LNCAP (cell line): ENCODE measurements at regions not wholly inside any gene's neighbourhood (a gene's known extent, or its start where the extent isn't known, plus 50 kb on each side); places are given as distances from the start of the nearest gene placed in this dataset.

Experiments used
- TF ChIP-seq, protein P1 (sequence below): fragments of 450-650 bp; IDR thresholded peaks from 2 replicates; pipeline ENCODE4 v1.5.1; 2017; ENCODE audit warnings: mild to moderate bottlenecking

DNA sequence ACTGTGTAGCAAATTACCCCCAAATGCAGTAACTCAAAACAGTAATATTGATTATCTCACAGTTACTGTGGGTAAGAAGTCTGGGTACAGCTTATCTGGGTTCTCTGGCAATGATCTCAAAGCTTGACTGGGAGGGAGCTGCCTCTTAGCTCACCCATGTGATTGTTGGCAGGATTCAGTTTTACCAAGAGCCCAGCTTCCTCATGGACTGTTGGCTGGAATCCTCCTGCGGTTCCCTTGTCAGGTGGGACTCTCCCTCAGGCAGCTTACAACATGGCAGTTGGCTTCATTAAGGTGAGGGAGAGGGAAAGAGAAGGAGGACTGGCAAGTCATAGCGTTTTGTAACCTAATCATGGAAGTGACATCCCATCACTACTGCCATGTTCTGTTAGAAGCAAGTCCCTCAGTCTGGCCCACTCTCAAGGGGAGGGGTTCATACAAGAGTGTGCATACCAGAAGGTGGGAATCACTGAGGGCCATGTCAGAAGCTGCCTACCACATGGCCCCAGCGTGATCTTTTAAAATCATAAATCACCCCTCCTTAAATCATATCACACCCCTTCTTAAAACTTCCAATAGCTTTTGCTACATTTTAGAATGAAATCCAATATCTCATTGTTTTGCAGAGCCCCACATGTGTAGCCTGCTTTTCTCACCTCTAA lies 108.1 kb downstream of the OLFM4 start:
- TF ChIP-seq, protein P1, sequence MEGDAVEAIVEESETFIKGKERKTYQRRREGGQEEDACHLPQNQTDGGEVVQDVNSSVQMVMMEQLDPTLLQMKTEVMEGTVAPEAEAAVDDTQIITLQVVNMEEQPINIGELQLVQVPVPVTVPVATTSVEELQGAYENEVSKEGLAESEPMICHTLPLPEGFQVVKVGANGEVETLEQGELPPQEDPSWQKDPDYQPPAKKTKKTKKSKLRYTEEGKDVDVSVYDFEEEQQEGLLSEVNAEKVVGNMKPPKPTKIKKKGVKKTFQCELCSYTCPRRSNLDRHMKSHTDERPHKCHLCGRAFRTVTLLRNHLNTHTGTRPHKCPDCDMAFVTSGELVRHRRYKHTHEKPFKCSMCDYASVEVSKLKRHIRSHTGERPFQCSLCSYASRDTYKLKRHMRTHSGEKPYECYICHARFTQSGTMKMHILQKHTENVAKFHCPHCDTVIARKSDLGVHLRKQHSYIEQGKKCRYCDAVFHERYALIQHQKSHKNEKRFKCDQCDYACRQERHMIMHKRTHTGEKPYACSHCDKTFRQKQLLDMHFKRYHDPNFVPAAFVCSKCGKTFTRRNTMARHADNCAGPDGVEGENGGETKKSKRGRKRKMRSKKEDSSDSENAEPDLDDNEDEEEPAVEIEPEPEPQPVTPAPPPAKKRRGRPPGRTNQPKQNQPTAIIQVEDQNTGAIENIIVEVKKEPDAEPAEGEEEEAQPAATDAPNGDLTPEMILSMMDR: no peak

DNA sequence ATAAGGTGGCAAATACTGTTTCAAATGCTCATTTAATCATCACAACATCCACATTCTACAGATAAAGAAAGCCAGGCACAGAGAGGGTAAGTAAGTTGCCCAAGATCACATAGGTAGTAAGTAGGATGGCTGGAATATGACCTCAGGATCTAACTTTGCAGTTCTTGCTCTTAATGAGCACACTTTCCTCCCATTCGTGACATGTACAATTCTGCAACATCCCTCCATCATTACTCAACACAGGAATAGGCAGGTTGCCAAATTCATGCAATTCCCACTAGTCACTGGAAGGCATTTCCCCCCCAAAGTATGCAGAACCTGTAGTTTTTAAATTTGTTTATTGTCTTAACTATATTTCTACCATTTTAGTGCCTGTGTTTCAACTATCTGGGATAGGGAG lies 109.2 kb downstream of the OLFM4 start:
- TF ChIP-seq, protein P1: no peak

DNA sequence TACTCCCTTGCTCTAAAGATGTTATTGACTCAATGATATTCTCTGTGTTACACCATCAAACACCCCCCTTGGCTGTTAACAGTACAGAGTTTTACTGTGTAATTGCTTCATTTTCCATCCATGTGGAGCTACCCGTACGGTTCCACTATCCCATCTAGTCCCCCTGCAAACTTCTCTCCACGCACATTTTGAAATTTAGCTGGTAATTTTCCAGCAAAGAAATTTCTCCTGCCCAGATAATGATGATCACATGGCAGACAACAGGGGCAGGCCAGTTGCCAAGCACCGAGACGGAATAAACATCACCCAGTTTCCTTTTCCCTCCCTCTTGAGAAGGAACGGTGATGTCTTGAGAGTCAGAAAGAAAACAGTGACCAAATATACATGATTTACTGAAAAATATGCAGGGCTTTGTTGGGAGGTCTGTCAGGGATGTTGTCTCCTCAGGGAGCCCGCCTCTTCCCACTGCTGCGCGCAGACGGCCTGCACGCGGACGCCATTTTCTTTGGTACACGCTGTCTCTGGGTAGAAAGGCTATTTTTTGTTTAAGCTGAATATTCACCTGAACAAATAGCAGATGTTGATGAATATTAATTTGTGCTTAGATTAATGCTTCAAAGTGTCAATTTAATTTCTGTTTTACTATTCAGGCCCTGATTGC lies 109.9 kb downstream of the OLFM4 start:
- TF ChIP-seq, protein P1: no peak

DNA sequence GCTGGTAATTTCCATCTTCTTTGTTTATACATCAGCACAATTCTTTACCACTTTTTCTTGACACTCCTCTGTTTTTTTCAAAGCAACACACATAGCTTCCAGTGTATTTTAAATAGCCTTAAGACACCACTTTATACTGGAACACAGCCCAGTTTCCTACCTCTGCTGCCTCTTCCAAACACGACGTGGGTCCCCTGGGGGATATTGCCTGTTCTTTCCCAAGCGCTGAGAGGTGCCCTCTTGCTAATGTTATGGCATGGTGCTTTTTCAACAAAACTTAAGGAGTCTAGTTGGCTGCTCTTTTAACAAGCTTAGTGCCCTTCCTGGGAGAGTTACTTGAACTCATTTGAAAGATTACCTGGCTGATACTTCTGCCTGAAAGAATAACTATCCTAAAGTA lies 112.7 kb downstream of the OLFM4 start:
- TF ChIP-seq, protein P1: no peak

DNA sequence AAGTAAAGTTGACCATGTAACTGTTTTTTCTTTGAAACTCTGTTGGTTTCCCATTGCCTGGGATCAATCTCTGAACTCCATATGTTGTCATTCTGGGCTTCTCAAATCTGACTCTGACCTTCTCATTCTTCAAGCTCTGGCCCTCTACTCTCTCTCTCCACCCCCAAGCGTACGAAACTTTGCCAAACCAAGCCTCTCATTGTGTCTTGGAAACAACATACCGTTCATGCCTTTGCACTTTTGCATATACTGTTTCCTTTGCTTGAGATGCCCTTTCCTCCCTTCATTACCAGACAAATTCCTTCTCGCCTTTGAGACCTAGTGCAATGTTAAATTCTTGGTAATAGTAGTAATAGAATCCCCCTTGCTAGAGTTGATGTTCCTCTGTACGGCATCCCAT lies 113.7 kb downstream of the OLFM4 start:
- TF ChIP-seq, protein P1: no peak

DNA sequence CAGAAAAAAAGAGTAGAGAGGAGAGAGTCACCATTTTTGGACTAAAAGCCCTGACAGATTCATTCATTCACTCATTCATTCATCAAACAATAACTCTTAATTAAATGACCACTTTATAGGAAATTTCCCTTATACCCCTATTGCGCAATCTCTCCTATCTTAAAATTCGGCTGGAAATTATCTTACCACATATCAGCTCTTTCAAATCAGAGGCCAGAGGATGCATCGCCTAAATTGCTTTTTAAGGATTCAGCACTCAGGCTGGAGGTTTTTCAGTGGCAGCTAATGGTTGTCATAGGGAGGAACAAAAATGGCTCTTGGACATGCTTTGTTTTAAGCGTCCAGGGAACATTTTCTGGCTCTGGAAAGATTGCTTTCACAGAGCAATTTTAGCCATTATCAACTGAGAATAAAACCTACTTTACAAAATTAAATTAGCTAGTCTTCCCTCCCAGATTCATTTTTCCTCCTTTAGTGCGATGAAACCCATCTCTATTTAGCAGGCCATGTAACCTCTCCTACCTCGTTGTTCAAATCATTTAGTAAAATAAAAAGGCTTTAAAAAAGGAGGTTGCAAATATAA lies 115.2 kb downstream of the OLFM4 start:
- TF ChIP-seq, protein P1: no peak

DNA sequence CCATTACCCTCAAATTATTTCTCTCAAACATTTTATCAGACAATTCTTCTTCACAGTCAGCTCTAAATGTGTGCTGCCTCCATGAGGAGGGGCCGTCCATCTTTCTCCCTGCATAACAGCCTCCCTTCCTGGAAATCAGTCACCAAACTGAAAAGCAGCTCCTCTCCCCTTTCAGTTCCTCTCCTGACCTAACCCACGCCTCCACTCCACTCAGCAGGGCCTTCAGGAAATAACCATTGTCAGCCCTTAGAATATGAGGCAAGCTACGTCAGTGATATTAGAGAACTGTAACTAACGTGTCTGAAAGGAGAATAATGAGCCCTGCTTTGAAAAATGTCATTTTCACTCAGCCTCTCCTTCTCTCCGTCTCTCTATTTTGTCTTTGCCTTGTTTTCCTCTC lies 116.2 kb downstream of the OLFM4 start:
- TF ChIP-seq, protein P1: no peak
